ENCODE measurements at regions not wholly inside any gene's neighbourhood (a gene's known extent, or its start where the extent isn't known, plus 50 kb on each side); places are given as distances from the start of the nearest gene placed in this dataset.
"Not testable (repeated sequence)": the region's sequence is repeated elsewhere in the genome, so short reads cannot be mapped to it uniquely, and the experiment has no call there.

DNA sequence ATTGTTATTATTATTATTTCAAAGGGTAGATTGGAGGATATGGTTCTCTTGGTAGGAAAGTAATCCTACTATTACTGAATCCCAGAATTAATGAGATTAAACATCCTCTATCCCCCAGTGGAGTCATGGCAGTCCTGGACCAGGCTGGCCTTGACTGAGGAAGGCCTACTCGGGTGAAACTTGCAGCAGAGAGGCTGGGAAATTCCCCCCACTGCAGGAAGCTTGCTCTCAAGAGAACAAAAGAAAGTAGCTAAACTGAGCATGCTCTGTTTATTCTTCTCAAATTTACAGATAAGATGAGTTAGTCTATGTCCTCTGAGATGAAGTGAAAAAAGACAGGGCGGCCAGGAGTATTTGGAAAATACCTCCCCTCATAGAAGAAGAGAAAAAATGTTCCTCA, 233.9 kb upstream of the RPS23 start:
- H3K27me3 ChIP-seq, result no peaks in the 10 kb centered on the region
- H3K4me1 ChIP-seq, result no peaks in the 10 kb centered on the region
- peaks cover 0 to under 1% (median 0%) of the 10 kb centered on the region in 3 donors for H3K9me3 ChIP-seq
- no peak for DNase-seq
- intact Hi-C loops (cut with DNase I; ENCODE audit: low total_unique reads), result no loop called here
- H3K36me3 ChIP-seq, result no peaks in the 10 kb centered on the region
- TF ChIP-seq, protein P1, sequence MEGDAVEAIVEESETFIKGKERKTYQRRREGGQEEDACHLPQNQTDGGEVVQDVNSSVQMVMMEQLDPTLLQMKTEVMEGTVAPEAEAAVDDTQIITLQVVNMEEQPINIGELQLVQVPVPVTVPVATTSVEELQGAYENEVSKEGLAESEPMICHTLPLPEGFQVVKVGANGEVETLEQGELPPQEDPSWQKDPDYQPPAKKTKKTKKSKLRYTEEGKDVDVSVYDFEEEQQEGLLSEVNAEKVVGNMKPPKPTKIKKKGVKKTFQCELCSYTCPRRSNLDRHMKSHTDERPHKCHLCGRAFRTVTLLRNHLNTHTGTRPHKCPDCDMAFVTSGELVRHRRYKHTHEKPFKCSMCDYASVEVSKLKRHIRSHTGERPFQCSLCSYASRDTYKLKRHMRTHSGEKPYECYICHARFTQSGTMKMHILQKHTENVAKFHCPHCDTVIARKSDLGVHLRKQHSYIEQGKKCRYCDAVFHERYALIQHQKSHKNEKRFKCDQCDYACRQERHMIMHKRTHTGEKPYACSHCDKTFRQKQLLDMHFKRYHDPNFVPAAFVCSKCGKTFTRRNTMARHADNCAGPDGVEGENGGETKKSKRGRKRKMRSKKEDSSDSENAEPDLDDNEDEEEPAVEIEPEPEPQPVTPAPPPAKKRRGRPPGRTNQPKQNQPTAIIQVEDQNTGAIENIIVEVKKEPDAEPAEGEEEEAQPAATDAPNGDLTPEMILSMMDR (IDR thresholded peaks at IDR 0.05), result no peak
- H3K27ac ChIP-seq, result no peak overlapping the region
- no peak overlapping the region for H3K4me3 ChIP-seq

DNA sequence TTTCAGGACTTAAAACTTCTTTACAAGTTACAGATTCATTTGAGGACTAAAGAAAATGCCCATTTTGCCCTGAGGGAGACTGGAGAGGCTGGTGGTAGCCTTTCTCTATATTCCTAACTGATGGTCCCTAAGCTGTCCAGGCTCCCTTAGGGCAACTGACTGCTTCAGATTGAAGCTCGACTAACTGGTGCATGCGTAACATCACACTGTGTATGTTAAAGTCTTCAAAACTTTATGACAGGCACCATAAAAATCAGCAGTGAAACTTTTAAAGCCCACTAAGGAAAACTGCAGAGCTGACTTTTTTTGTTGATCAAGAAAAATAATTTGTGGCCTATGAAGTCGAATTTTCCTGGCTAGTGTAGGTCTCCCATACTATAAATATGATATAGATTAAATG, 233.0 kb upstream of the RPS23 start:
- Histone ChIP-seq H3K27me3 (no peaks in the 10 kb centered on the region), H3K27ac (no peak overlapping the region), H3K4me3 (no peak overlapping the region), H3K4me1 (no peaks in the 10 kb centered on the region), H3K9me3 (peaks cover 0 to 6% (median 0%) of the 10 kb centered on the region in 3 donors), H3K36me3 (no peaks in the 10 kb centered on the region)
- no peak for DNase-seq
- intact Hi-C loops (cut with DNase I; ENCODE audit: low total_unique reads), result no loop called here
- TF ChIP-seq, protein P1 (IDR thresholded peaks at IDR 0.05), result no peak

DNA sequence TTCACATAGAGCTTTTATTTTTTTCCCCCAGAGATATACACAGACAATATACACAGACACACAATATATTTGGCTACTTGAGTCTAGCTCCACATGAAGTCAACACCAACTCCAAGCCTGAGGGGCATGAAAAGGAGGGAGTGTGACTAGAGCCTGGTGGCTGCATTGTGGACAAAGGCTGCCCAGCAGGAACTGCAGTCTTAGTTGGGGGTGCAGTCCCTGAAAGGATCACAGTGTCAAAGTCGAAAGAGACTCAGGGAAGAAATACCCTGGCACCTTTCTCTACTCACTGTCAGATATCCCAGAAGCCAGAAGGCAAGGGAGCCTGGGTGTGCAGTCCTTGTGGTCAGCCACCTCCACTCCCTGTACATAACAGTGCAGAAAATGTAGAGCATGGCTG, 231.6 kb upstream of the RPS23 start:
- H3K27me3 ChIP-seq, result no peaks in the 10 kb centered on the region
- no peaks in the 10 kb centered on the region for H3K36me3 ChIP-seq
- no peak overlapping the region for H3K4me3 ChIP-seq
- TF ChIP-seq, protein P1 (IDR thresholded peaks at IDR 0.05), result no peak
- DNase-seq, result no peak
- H3K4me1 ChIP-seq, result no peaks in the 10 kb centered on the region
- H3K27ac ChIP-seq, result no peak overlapping the region
- H3K9me3 ChIP-seq, result peaks cover 0 to 6% (median 0%) of the 10 kb centered on the region in 3 donors
- intact Hi-C loops (cut with DNase I; ENCODE audit: low total_unique reads), result no loop called here

DNA sequence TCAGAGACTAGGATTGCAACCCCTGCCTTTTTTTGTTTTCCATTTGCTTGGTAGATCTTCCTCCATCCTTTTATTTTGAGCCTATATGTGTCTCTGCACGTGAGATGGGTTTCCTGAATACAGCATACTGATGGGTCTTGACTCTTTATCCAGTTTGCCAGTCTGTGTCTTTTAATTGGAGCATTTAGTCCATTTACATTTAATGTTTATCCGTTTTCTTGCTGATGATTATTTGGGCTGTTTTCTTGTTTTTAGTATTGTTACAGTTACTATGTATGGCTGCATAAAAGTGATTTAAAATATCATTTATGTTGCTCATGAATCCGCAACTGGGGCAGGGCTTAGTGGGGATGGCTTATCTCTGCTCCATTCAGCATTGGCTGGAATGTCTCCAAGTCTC, 228.2 kb upstream of the RPS23 start:
- H3K4me3 ChIP-seq; H3K4me1 ChIP-seq; H3K36me3 ChIP-seq; H3K9me3 ChIP-seq; H3K27ac ChIP-seq; intact Hi-C loops (cut with DNase I; ENCODE audit: low total_unique reads); DNase-seq; H3K27me3 ChIP-seq: not testable (repeated sequence)

DNA sequence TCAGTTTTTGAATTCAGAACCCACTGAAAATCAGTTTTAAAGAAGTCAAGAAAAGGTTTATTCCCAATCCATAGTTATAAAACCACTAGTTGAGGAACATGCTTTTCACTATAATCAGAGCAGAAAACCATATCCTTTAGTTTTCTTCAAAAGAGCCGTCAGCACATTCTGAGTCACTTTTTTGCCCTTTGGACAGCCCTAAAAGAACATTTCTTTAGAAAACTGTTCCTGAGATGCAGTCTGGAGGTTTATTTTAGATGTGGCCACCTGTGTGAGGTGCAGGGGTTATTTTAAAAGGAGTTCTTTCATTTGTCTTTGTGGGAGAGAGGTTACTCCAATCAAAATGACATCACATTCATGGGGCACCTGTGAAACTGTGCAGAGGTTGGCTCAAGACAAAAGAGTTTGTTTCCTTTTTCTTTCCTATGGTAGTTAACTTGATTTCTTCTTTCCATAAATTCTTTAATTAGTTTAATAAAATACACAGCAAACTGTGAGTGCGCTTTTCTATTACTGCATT, 221.6 kb upstream of the RPS23 start:
- H3K27ac ChIP-seq, result no peak overlapping the region
- TF ChIP-seq, protein P1 (IDR thresholded peaks at IDR 0.05), result no peak
- no peaks in the 10 kb centered on the region for H3K36me3 ChIP-seq
- DNase-seq, result no peak
- no peaks in the 10 kb centered on the region for H3K27me3 ChIP-seq
- intact Hi-C loops (cut with DNase I; ENCODE audit: low total_unique reads), result no loop called here
- H3K9me3 ChIP-seq, result no peaks in the 10 kb centered on the region
- no peak overlapping the region for H3K4me3 ChIP-seq
- H3K4me1 ChIP-seq, result peaks cover 0 to 8% (median 0%) of the 10 kb centered on the region in 4 donors

DNA sequence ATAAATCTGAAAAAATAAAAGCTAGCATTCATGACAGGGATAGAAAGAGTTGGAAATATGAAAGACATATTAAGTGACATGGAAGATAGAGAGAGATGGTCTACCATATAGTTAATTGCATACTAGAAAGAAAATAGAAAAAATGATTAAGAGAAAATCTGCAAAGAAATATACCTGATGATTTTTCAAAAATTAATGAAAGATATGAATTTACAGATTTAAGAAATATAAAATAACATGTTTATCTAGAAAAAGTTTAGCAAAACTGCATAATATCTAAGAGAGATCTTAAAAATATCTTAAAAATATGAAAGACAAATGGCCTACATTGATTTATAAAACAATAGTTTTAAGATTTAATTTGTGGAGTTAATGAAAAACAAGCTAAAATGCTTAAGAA, 219.1 kb upstream of the RPS23 start:
- Histone ChIP-seq H3K9me3 (no peaks in the 10 kb centered on the region), H3K27me3 (no peaks in the 10 kb centered on the region), H3K27ac (no peak overlapping the region), H3K36me3 (no peaks in the 10 kb centered on the region), H3K4me3 (no peak overlapping the region), H3K4me1 (peaks cover 0 to 8% (median 0%) of the 10 kb centered on the region in 4 donors)
- TF ChIP-seq, protein P1 (IDR thresholded peaks at IDR 0.05), result no peak
- no peak for DNase-seq
- intact Hi-C loops (cut with DNase I; ENCODE audit: low total_unique reads), result no loop called here

Measured in tibial artery (tissue), 4 donors.